ENCODE measurements at regions not wholly inside any gene's neighbourhood (a gene's known extent, or its start where the extent isn't known, plus 50 kb on each side); places are given as distances from the start of the nearest gene placed in this dataset.

DNA sequence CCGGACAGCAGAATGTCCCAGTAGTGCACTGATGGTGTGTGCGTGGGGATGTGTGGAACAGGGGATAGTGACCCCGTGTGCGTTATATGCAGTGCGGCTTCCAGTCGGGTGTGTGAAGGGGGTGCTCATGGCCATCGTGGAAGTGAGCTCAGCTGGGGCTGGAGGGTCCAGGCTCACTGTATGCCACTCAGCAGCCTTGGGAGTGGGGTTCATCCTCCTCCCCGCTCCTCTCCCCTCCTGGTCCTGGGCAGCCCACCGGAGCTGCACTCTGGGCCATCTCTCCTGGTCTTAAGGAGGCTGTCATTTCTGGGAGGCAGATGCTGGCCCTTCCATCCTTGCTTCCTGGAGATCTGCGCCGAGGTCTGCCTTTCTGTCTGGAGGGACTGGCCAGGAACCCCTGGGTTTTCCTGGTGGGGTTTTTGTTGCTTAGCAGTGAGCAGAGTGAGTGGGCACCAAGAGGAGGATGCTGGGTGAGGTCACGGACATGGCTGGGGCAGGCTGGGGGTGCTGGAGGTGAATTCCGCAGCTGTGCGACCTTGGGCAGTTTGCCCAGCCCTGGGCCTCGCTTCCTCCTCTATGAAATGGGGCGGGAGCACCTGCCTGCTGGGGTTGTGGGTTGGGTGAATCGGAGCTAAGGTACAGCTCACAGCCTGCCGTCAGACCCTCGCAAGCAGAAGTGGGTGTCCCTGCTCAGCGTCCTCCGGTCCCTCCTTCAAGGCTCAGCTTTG is 164.1 kb downstream of the SEC14L1 start:
- Histone ChIP-seq H3K36me3 (ENCODE audit: low read depth) (peaks cover 84% of the 10 kb centered on the region), H3K9me3 (ENCODE audit: severe bottlenecking) (no peaks in the 10 kb centered on the region), H3K4me1 (ENCODE audit: insufficient read depth, poor library complexity, severe bottlenecking) (peaks cover 44% of the 10 kb centered on the region), H3K4me3 (ENCODE audit: severe bottlenecking) (no peak overlapping the region), H3K27ac (ENCODE audit: poor library complexity, severe bottlenecking) (peak overlapping the region; percentile 20), H3K27me3 (ENCODE audit: insufficient read depth, poor library complexity, severe bottlenecking) (no peaks in the 10 kb centered on the region)
- no peak; the same call in 2 of the 3 replicates for ATAC-seq (ENCODE audit: low read depth)
- TF ChIP-seq, protein P1, sequence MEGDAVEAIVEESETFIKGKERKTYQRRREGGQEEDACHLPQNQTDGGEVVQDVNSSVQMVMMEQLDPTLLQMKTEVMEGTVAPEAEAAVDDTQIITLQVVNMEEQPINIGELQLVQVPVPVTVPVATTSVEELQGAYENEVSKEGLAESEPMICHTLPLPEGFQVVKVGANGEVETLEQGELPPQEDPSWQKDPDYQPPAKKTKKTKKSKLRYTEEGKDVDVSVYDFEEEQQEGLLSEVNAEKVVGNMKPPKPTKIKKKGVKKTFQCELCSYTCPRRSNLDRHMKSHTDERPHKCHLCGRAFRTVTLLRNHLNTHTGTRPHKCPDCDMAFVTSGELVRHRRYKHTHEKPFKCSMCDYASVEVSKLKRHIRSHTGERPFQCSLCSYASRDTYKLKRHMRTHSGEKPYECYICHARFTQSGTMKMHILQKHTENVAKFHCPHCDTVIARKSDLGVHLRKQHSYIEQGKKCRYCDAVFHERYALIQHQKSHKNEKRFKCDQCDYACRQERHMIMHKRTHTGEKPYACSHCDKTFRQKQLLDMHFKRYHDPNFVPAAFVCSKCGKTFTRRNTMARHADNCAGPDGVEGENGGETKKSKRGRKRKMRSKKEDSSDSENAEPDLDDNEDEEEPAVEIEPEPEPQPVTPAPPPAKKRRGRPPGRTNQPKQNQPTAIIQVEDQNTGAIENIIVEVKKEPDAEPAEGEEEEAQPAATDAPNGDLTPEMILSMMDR (IDR thresholded peaks at IDR 0.05; ENCODE audit: poor library complexity, severe bottlenecking): no peak
- no peak for DNase-seq (ENCODE audit: low spot score)

DNA sequence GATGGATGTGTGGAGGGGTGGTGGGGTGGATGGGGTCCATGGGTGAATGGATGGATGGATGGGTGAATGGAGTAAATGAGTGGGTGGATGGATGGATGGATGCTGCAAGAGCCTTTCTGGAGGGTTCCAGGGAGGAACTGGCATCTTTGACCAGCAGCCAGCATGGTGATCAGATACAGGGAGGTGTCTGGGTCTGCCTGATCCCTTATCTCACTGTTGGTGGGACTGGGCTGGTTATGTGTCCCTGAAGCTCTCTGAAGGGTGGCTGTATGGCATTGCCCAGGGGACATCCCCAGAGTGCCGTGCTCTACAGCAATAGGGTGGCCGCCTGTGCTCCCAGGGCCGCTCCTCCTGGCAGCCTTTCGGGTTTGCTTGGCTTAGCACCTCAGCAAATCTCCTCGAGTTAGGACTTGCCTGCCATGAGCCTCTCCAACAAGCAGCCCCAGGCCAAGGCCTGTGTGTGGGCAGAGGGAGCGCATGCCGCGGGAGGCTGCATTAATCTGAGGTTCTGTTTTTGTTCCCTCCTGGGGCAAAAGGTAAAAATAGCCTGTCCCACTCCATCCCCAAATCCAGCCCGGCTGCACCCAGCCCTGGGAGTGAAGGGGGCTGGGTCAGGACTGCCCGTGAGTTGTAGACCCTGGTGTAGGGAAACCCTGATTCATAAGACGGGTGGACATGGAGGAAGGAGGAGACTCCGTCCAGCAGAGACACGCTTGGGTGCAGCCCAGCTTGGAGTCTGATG is 165.4 kb downstream of the SEC14L1 start:
- DNase-seq (ENCODE audit: low spot score) (no peak), ATAC-seq (ENCODE audit: low read depth) (peak; percentile 69)
- peaks cover 44% of the 10 kb centered on the region for H3K4me1 ChIP-seq (ENCODE audit: insufficient read depth, poor library complexity, severe bottlenecking)
- no peak overlapping the region for H3K4me3 ChIP-seq (ENCODE audit: severe bottlenecking)
- H3K27me3 ChIP-seq (ENCODE audit: insufficient read depth, poor library complexity, severe bottlenecking): no peaks in the 10 kb centered on the region
- TF ChIP-seq, protein P1 (IDR thresholded peaks at IDR 0.05; ENCODE audit: poor library complexity, severe bottlenecking): no peak
- H3K27ac ChIP-seq (ENCODE audit: poor library complexity, severe bottlenecking): peak overlapping the region; percentile 36
- no peaks in the 10 kb centered on the region for H3K9me3 ChIP-seq (ENCODE audit: severe bottlenecking)
- H3K36me3 ChIP-seq (ENCODE audit: low read depth): peaks cover 91% of the 10 kb centered on the region

DNA sequence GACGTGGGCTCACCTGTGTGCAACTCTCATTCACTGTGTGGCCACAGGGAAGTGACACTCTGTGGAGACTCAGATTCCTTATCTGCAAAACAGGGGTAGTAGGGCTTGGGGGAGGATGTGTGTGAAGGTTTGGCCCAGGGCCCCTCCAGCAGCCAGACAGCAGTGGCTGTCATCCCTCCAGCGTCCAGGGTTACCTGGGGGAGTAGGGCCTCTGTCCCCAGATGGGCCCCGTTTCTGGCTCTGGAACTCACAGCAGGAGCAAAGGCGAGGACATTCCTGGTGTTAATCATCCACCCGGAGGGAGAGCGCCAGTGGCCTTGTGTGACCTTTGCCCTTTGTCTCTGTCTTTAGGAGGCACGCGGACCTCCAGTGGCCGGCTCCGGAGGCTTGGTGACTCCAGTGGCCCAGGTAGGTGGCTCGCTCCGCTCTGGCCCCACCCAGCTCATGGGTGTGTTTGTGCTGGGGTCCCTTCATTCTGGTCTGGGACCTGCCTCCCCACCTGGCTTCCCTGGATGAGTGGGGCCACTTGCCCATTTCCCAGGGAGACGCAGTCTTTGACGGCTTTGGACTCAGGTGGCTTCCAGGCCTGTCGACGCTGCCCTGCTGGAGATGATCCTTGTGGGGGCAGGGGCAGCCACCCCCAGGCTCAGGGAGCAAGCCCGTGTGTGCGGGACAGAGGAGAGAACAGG is 166.2 kb downstream of the SEC14L1 start:
- Histone ChIP-seq H3K4me3 (ENCODE audit: severe bottlenecking) (no peak overlapping the region), H3K36me3 (ENCODE audit: low read depth) (peaks cover 91% of the 10 kb centered on the region), H3K9me3 (ENCODE audit: severe bottlenecking) (no peaks in the 10 kb centered on the region), H3K27me3 (ENCODE audit: insufficient read depth, poor library complexity, severe bottlenecking) (no peaks in the 10 kb centered on the region), H3K27ac (ENCODE audit: poor library complexity, severe bottlenecking) (peak overlapping the region; percentile 36), H3K4me1 (ENCODE audit: insufficient read depth, poor library complexity, severe bottlenecking) (peaks cover 41% of the 10 kb centered on the region)
- no peak for ATAC-seq (ENCODE audit: low read depth)
- TF ChIP-seq, protein P1 (IDR thresholded peaks at IDR 0.05; ENCODE audit: poor library complexity, severe bottlenecking): no peak
- no peak for DNase-seq (ENCODE audit: low spot score)

DNA sequence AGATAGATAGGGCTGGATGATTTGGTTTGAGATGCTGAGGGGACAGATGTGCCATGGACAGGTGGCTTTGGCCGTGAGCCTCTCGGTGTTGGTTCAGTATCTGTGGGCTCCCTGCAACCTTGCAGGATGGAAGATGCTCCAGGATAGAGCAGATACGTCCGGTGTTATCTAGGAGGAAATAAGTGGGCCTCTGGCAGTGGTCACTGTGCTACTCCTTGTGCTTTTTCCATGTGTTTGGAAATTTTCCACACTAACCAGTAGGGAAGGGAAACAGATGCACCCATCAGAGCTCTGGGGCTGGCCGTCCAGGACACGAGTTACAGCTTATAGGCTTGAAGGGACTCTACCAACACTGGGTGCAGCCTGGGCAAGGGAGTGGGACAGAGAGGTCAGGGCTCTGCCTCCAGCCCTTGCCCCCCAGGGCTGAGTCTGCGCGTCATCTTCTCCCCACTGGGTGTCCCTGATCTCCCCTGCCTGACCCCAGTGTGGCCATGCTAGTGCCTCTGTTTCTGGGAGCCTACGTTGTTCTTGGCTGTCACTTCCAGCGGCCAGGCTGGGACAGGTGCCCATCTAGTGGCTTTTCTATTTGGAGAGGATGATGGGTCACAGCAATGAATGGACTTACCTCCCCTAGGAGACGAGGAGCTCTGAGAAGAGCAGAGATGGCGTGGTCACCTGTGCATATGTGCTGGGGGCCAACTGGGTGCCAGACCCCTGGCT is 166.9 kb downstream of the SEC14L1 start:
- DNase-seq (ENCODE audit: low spot score) (no peak), ATAC-seq (ENCODE audit: low read depth) (no peak)
- Histone ChIP-seq H3K9me3 (ENCODE audit: severe bottlenecking) (no peaks in the 10 kb centered on the region), H3K27ac (ENCODE audit: poor library complexity, severe bottlenecking) (peak overlapping the region; percentile 36), H3K27me3 (ENCODE audit: insufficient read depth, poor library complexity, severe bottlenecking) (no peaks in the 10 kb centered on the region), H3K4me3 (ENCODE audit: severe bottlenecking) (no peak overlapping the region), H3K36me3 (ENCODE audit: low read depth) (peaks cover 91% of the 10 kb centered on the region), H3K4me1 (ENCODE audit: insufficient read depth, poor library complexity, severe bottlenecking) (peaks cover 38% of the 10 kb centered on the region)
- TF ChIP-seq, protein P1 (IDR thresholded peaks at IDR 0.05; ENCODE audit: poor library complexity, severe bottlenecking): no peak

Measured in RWPE2 (cell line).